Osteocyte (in vitro differentiated cells): ENCODE measurements at regions not wholly inside any gene's neighbourhood (a gene's known extent, or its start where the extent isn't known, plus 50 kb on each side); places are given as distances from the start of the nearest gene placed in this dataset.

Experiments
- DNase-seq: peaks from one replicate; pipeline ENCODE4 v3.0.0; 2021; ENCODE audit warnings: mixed read lengths; ENCODE audit not compliant: unreplicated experiment; ENCODE audit errors: extremely low spot score
- H3K27ac Mint-ChIP-seq: one replicate; pipeline ENCODE4 v1.8.0; 2021; ENCODE audit warnings: mild to moderate bottlenecking, mixed read lengths; ENCODE audit not compliant: unreplicated experiment
- H3K27me3 Mint-ChIP-seq: one replicate; pipeline ENCODE4 v1.8.0; 2021; ENCODE audit warnings: mixed read lengths; ENCODE audit not compliant: unreplicated experiment
- H3K36me3 Mint-ChIP-seq: one replicate; pipeline ENCODE4 v1.8.0; 2021; ENCODE audit warnings: mixed read lengths; ENCODE audit not compliant: unreplicated experiment
- H3K4me1 Mint-ChIP-seq: one replicate; pipeline ENCODE4 v1.8.0; 2021; ENCODE audit warnings: mixed read lengths; ENCODE audit not compliant: unreplicated experiment
- H3K4me3 Mint-ChIP-seq: one replicate; pipeline ENCODE4 v1.8.0; 2021; ENCODE audit warnings: mild to moderate bottlenecking, moderate library complexity, mixed read lengths; ENCODE audit not compliant: unreplicated experiment
- H3K9me3 Mint-ChIP-seq: one replicate; pipeline ENCODE4 v1.8.0; 2021; ENCODE audit warnings: mixed read lengths; ENCODE audit not compliant: unreplicated experiment
- TF ChIP-seq, protein P1 (sequence below): fragments of 200-600 bp; sonication (generic); IDR thresholded peaks from 2 replicates; pipeline ENCODE4 v1.5.0; 2021; ENCODE audit warnings: antibody characterized with exemption, mild to moderate bottlenecking, moderate library complexity

DNA sequence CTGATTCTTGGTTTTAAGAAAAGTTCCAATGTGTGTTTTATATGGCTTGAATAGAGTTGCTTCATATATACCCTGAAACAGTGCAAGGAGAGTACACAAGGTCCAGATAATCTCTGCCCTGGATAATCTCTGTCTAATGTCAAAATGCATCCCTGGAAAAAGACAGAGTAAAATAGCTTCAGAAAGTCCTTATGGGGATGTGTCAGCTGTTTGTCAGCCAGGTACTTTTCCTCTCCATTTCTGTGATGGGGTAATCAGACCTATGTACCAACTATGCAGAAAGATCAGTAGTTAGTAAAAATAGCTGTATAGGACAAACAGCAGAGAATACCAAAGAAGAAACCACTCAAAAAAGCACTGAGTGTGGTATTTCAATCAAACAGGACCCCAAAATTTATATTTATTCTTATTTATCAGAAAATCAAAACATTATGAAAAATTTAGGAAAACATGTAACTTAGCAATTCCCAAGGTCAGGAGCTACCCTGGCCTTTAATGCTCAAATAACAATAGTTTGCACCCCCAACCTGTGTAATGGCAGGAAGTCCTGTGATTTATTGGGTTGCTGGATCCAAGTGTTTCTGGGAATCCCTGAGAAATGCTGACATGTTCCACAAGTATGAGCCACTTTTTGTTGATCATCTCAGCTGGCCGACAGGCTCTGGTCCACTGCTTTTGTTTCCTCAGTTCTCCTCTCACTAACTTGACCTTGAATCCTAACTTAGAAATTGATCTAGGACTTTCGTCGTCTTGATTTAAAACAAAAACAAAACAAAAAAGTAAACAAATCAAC is 69.6 kb downstream of the MDH1 start:
- peaks cover 2% of the 10 kb centered on the region for H3K4me1 Mint-ChIP-seq
- TF ChIP-seq, protein P1, sequence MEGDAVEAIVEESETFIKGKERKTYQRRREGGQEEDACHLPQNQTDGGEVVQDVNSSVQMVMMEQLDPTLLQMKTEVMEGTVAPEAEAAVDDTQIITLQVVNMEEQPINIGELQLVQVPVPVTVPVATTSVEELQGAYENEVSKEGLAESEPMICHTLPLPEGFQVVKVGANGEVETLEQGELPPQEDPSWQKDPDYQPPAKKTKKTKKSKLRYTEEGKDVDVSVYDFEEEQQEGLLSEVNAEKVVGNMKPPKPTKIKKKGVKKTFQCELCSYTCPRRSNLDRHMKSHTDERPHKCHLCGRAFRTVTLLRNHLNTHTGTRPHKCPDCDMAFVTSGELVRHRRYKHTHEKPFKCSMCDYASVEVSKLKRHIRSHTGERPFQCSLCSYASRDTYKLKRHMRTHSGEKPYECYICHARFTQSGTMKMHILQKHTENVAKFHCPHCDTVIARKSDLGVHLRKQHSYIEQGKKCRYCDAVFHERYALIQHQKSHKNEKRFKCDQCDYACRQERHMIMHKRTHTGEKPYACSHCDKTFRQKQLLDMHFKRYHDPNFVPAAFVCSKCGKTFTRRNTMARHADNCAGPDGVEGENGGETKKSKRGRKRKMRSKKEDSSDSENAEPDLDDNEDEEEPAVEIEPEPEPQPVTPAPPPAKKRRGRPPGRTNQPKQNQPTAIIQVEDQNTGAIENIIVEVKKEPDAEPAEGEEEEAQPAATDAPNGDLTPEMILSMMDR: no peak
- H3K36me3 Mint-ChIP-seq: no peaks in the 10 kb centered on the region
- peaks cover 6% of the 10 kb centered on the region for H3K9me3 Mint-ChIP-seq
- no peak overlapping the region for H3K4me3 Mint-ChIP-seq
- DNase-seq: no peak
- H3K27me3 Mint-ChIP-seq: no peaks in the 10 kb centered on the region
- H3K27ac Mint-ChIP-seq: no peak overlapping the region

DNA sequence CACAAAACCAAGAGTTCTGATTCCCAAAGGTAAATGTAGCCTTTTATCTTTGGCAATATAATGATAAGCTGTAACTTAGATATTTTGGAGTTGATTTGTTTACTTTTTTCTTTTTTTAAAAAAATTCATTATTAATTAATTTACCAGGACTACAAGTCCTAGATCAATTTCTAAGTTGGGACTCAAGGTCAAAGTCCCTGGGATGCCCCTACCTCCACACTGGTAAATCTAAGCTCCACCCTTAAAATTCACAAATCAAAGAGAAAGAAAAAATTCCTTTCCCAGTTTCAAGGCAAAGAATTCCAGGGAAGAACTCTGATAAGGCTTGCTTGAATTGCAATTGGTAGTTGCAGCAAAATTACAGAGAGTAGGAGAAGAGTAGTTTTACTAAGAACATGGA is 71.3 kb downstream of the MDH1 start:
- DNase-seq: no peak
- Mint-ChIP-seq H3K4me1 (peaks cover 2% of the 10 kb centered on the region), H3K9me3 (peaks cover 6% of the 10 kb centered on the region), H3K4me3 (no peak overlapping the region), H3K27me3 (no peaks in the 10 kb centered on the region), H3K36me3 (no peaks in the 10 kb centered on the region), H3K27ac (no peak overlapping the region)
- TF ChIP-seq, protein P1: no peak

DNA sequence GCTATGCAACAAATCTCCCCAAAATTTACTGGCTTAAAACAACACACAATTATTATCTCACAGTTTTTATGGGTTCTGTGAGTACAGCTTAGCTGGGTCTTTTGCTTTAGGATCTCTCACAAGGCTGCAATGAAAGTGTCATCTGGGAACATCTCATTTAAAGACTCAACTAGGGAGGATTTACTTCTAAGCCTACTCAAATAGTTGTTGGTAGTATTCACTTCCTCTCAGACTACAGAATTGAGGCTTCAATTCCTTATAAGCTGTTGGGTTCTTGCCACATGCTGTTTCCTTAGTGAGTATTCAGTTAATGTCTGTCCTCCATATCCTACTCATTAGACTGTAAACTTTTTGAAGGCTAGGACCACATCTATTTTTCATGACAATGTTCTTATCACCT is 72.3 kb downstream of the MDH1 start:
- no peak overlapping the region for H3K27ac Mint-ChIP-seq
- peaks cover 9% of the 10 kb centered on the region for H3K4me1 Mint-ChIP-seq

DNA sequence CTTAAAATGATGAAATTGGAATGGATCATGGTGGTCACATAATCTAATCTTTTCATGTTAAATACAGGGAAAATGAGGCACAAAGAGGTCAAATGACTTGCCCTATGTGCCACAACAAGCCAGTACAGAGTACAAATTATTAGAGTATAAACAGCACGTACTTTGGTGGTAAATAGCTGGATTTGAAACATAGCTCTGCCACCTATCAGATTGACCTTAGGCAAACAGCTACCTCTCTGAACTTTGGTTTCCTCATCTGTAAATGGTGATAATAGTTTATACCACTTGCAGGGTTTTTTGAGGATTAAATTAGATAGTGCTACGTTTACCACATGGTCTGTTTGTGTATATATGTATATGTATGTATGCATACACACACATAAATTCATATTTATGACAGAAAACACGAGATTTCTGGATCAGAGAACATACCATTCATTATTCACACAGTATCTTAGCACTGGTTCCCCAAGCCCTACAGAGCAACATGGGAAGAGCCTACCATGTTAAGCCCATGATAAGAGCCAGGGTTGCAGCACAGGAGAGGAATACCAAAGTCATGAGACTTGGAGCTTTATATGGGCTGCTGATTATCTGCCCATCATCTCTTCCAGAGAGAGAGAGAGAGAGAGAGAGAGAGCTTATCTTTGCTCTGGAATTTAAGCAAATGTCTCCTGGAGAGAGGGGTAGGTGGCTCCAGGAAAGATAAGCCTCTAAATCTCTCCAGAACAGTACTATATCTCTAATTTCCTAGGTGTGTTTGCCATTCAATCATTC is 73.5 kb downstream of the MDH1 start:
- DNase-seq: no peak
- TF ChIP-seq, protein P1: no peak
- no peak overlapping the region for H3K4me3 Mint-ChIP-seq
- no peak overlapping the region for H3K27ac Mint-ChIP-seq
- no peaks in the 10 kb centered on the region for H3K36me3 Mint-ChIP-seq
- no peaks in the 10 kb centered on the region for H3K9me3 Mint-ChIP-seq
- no peaks in the 10 kb centered on the region for H3K27me3 Mint-ChIP-seq
- peaks cover 20% of the 10 kb centered on the region for H3K4me1 Mint-ChIP-seq

More for the DNA sequence above, 72.3 kb downstream of the MDH1 start:
- TF ChIP-seq, protein P1: no peak
- Mint-ChIP-seq H3K9me3 (peaks cover 6% of the 10 kb centered on the region), H3K36me3 (no peaks in the 10 kb centered on the region), H3K27me3 (no peaks in the 10 kb centered on the region), H3K4me3 (no peak overlapping the region)
- no peak for DNase-seq
